C4-2B (cell line): ENCODE measurements at regions not wholly inside any gene's neighbourhood (a gene's known extent, or its start where the extent isn't known, plus 50 kb on each side); places are given as distances from the start of the nearest gene placed in this dataset.

Experiments
- CTCF ChIP-seq: fragments of 450-650 bp; conservative IDR thresholded peaks from 2 replicates; pipeline ENCODE4 v1.5.1; 2017; ENCODE audit warnings: mild to moderate bottlenecking
- ZFX ChIP-seq: fragments of 450-650 bp; IDR thresholded peaks from 2 replicates; pipeline ENCODE4 v1.6.1; 2017

DNA sequence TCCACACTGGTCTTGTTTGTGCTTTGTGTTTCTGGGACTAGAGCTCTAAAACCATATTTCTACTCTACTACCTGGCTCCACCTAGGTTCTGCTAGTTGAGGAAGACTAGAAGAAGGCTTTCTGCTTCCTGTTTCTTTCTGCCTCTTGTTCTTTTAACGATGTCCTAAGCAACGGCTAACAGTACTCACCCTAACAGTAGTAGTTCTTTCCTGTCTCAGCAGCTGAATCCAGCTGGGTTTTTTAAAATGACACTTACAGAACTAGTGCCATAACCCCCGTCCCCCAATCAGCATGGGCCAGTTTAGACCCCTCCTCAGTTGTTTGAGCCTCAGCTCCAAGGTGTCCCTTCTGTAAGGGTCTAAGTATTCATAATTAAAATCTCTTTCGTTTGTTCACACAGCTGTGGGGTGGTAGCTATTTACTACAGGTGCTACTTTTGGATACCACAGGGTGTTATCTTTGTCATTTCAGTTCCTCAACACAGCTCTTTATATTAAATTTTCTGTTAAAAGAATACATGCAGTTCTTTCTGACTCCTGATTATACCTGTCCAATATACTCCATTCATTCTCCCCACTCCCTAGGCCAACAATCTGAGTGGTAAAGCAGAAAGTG lies 790.2 kb downstream of the DHX35 start:
- TF ChIP-seq CTCF, result no peak
- TF ChIP-seq ZFX, result no peak
